Trophoblast cell (in vitro differentiated cells and primary cell): ENCODE measurements at regions not wholly inside any gene's neighbourhood (a gene's known extent, or its start where the extent isn't known, plus 50 kb on each side); places are given as distances from the start of the nearest gene placed in this dataset.

ENCODE experiments used
- DNase-seq, 2 donors: peaks; one replicate each; pipeline ENCODE4 v3.0.0-alpha.2; 2016
- H2AFZ ChIP-seq: 2 replicates; pipeline ENCODE4 v1.6.1; 2013; ENCODE audit warnings: low read length, moderate library complexity, mild to moderate bottlenecking; ENCODE audit not compliant: insufficient read depth, poor library complexity
- H2AK5ac ChIP-seq: 2 replicates; pipeline ENCODE4 v1.6.1; 2013; ENCODE audit warnings: mild to moderate bottlenecking, low read length
- H2BK120ac ChIP-seq: 2 replicates; pipeline ENCODE4 v1.6.1; 2013; ENCODE audit warnings: low read length, mild to moderate bottlenecking, moderate library complexity; ENCODE audit not compliant: insufficient read depth, poor library complexity
- H2BK12ac ChIP-seq: 2 replicates; pipeline ENCODE4 v1.6.1; 2013; ENCODE audit warnings: mild to moderate bottlenecking, low read length, moderate library complexity
- H2BK5ac ChIP-seq: 2 replicates; pipeline ENCODE4 v1.6.1; 2013; ENCODE audit warnings: low read length, low read depth, moderate library complexity, mild to moderate bottlenecking; ENCODE audit not compliant: poor library complexity
- H3K14ac ChIP-seq: 2 replicates; pipeline ENCODE4 v1.6.1; 2013; ENCODE audit warnings: mild to moderate bottlenecking, low read length
- H3K18ac ChIP-seq: 2 replicates; pipeline ENCODE4 v1.6.1; 2013; ENCODE audit warnings: mild to moderate bottlenecking, low read length
- H3K23ac ChIP-seq: 2 replicates; pipeline ENCODE4 v1.6.1; 2013; ENCODE audit warnings: low read length
- H3K27ac ChIP-seq: 2 replicates; pipeline ENCODE4 v1.5.1; 2013; ENCODE audit warnings: low read depth, mild to moderate bottlenecking, inconsistent platforms, low read length, moderate library complexity
- H3K27me3 ChIP-seq: 2 replicates; pipeline ENCODE4 v1.6.1; 2013; ENCODE audit warnings: inconsistent platforms, mild to moderate bottlenecking, low read length, moderate library complexity; ENCODE audit not compliant: insufficient read depth
- H3K36me3 ChIP-seq, 2 experiments: 1 replicate in 1 of 2; 2 replicates in 1 of 2; pipeline ENCODE4 v1.6.1; 2013; ENCODE audit warnings: low read length in 2 of 2, mild to moderate bottlenecking in 2 of 2, moderate library complexity in 1 of 2; ENCODE audit not compliant: insufficient read depth in 2 of 2, control insufficient read depth in 1 of 2
- H3K4ac ChIP-seq: 2 replicates; pipeline ENCODE4 v1.6.1; 2013; ENCODE audit warnings: low read depth, mild to moderate bottlenecking, low read length, moderate library complexity
- H3K4me1 ChIP-seq, 2 experiments: 1 replicate in 1 of 2; 2 replicates in 1 of 2; pipeline ENCODE4 v1.6.1; 2013; ENCODE audit warnings: low read length in 2 of 2, mild to moderate bottlenecking in 2 of 2, moderate library complexity in 1 of 2; ENCODE audit not compliant: insufficient read depth in 2 of 2, control insufficient read depth in 1 of 2
- H3K4me2 ChIP-seq: 2 replicates; pipeline ENCODE4 v1.6.1; 2013; ENCODE audit warnings: inconsistent platforms, mild to moderate bottlenecking, low read length, moderate library complexity
- H3K4me3 ChIP-seq: 2 replicates; pipeline ENCODE4 v1.5.1; 2013; ENCODE audit warnings: mild to moderate bottlenecking, low read depth, low read length, inconsistent platforms
- H3K79me1 ChIP-seq: one replicate; pipeline ENCODE4 v1.6.1; 2013; ENCODE audit warnings: low read length
- H3K79me2 ChIP-seq: 2 replicates; pipeline ENCODE4 v1.6.1; 2013; ENCODE audit warnings: low read length, mild to moderate bottlenecking; ENCODE audit not compliant: control insufficient read depth, insufficient read depth, poor library complexity
- H3K9ac ChIP-seq: 2 replicates; pipeline ENCODE4 v1.6.1; 2013; ENCODE audit warnings: mild to moderate bottlenecking, low read length
- H3K9me3 ChIP-seq: 2 replicates; pipeline ENCODE4 v1.6.1; 2013; ENCODE audit warnings: low read depth, mild to moderate bottlenecking, control low read depth, inconsistent platforms, low read length; ENCODE audit not compliant: insufficient read depth
- H4K12ac ChIP-seq: 2 replicates; pipeline ENCODE4 v1.6.1; 2013; ENCODE audit warnings: low read depth, mild to moderate bottlenecking, low read length, moderate library complexity
- H4K8ac ChIP-seq: 2 replicates; pipeline ENCODE4 v1.6.1; 2013; ENCODE audit warnings: low read depth, mild to moderate bottlenecking, low read length, moderate library complexity
- H4K91ac ChIP-seq: one replicate; pipeline ENCODE4 v1.6.1; 2013; ENCODE audit warnings: low read depth, mild to moderate bottlenecking, low read length, moderate library complexity
- WGBS: extraction: QIAGEN DNeasy Blood & Tissue Kit; methylation state at CpG from one replicate; pipeline ENCODE4 v1.1.7; 2013; ENCODE audit warnings: missing lambda C conversion rate; ENCODE audit not compliant: insufficient read length, insufficient coverage; ENCODE audit errors: extremely low coverage; 5-methylcytosine and 5-hydroxymethylcytosine counted together

GRCh38 chr6:148053796-148054195, 288.8 kb upstream of the SASH1 start:
- Histone ChIP-seq H4K91ac (no peak overlapping the region), H3K4me1 (no peaks in the 10 kb centered on the region), H2BK5ac (no peak overlapping the region), H3K79me1 (no peaks in the 10 kb centered on the region), H3K27me3 (no peaks in the 10 kb centered on the region), H3K79me2 (no peaks in the 10 kb centered on the region), H4K12ac (no peak overlapping the region), H3K4me3 (no peak overlapping the region), H4K8ac (no peak overlapping the region), H2AK5ac (no peak overlapping the region), H2BK12ac (no peak overlapping the region), H3K18ac (no peak overlapping the region), H3K4ac (no peak overlapping the region), H3K27ac (no peak overlapping the region), H3K9me3 (no peaks in the 10 kb centered on the region), H3K23ac (no peak overlapping the region), H2BK120ac (no peak overlapping the region), H3K36me3 (no peaks in the 10 kb centered on the region), H3K9ac (no peak overlapping the region), H3K4me2 (no peak overlapping the region), H3K14ac (no peak overlapping the region), H2AFZ (no peak overlapping the region)
- no peak for DNase-seq

GRCh38 chr6:148054219-148054618, 288.4 kb upstream of the SASH1 start:
- no peak overlapping the region for H3K14ac ChIP-seq

GRCh38 chr6:148055419-148055818, 287.2 kb upstream of the SASH1 start:
- peaks cover 3% of the 10 kb centered on the region for H3K9me3 ChIP-seq
- H3K9ac ChIP-seq, result no peak overlapping the region
- H2AK5ac ChIP-seq, result no peak overlapping the region
- no peak overlapping the region for H3K18ac ChIP-seq
- WGBS, result no CpG with 5 or more reads among the region's 3 CpGs
- no peak overlapping the region for H3K23ac ChIP-seq
- H2BK12ac ChIP-seq, result no peak overlapping the region
- no peak overlapping the region for H3K4ac ChIP-seq
- no peak overlapping the region for H4K8ac ChIP-seq
- H3K79me1 ChIP-seq, result no peaks in the 10 kb centered on the region
- H3K4me2 ChIP-seq, result no peak overlapping the region
- no peak overlapping the region for H3K4me3 ChIP-seq
- no peak overlapping the region for H2BK5ac ChIP-seq
- H3K27me3 ChIP-seq, result no peaks in the 10 kb centered on the region
- H3K27ac ChIP-seq, result no peak overlapping the region
- peaks cover 2% of the 10 kb centered on the region in 2 experiments for H3K36me3 ChIP-seq
- H4K12ac ChIP-seq, result no peak overlapping the region
- H3K79me2 ChIP-seq, result no peaks in the 10 kb centered on the region
- no peak overlapping the region for H2AFZ ChIP-seq
- H2BK120ac ChIP-seq, result no peak overlapping the region
- H4K91ac ChIP-seq, result no peak overlapping the region
- H3K4me1 ChIP-seq, result no peaks in the 10 kb centered on the region
- H3K14ac ChIP-seq, result no peak overlapping the region
- DNase-seq, result no peak

More at GRCh38 chr6:148054219-148054618, 288.4 kb upstream of the SASH1 start:
- Histone ChIP-seq H4K12ac (no peak overlapping the region), H2BK12ac (no peak overlapping the region), H3K27ac (no peak overlapping the region), H3K79me1 (no peaks in the 10 kb centered on the region), H3K18ac (no peak overlapping the region), H3K79me2 (no peaks in the 10 kb centered on the region), H3K9me3 (no peaks in the 10 kb centered on the region), H2BK120ac (no peak overlapping the region), H4K8ac (no peak overlapping the region), H3K4me2 (no peak overlapping the region), H3K4me3 (no peak overlapping the region), H3K23ac (no peak overlapping the region), H3K4ac (no peak overlapping the region), H3K4me1 (no peaks in the 10 kb centered on the region), H3K36me3 (no peaks in the 10 kb centered on the region), H2BK5ac (no peak overlapping the region), H4K91ac (no peak overlapping the region), H3K9ac (no peak overlapping the region), H2AK5ac (no peak overlapping the region), H3K27me3 (no peaks in the 10 kb centered on the region), H2AFZ (no peak overlapping the region)
- no peak for DNase-seq
- WGBS, result no CpG with 5 or more reads among the region's 1 CpG

- WGBS, result no CpG with 5 or more reads among the region's 1 CpG
Observed at GRCh38 chr6:148059869-148060268, 282.8 kb upstream of the SASH1 start.

More at GRCh38 chr6:148059869-148060268, 282.8 kb upstream of the SASH1 start:
- H3K27ac ChIP-seq, result no peak overlapping the region
- no peak overlapping the region for H4K91ac ChIP-seq
- peaks cover 2% of the 10 kb centered on the region in 2 experiments for H3K36me3 ChIP-seq
- H3K79me2 ChIP-seq, result no peaks in the 10 kb centered on the region
- H4K12ac ChIP-seq, result no peak overlapping the region
- H4K8ac ChIP-seq, result no peak overlapping the region
- no peak overlapping the region for H3K4ac ChIP-seq
- no peak for DNase-seq
- H2BK12ac ChIP-seq, result no peak overlapping the region
- H3K9ac ChIP-seq, result no peak overlapping the region
- peaks cover 5% of the 10 kb centered on the region for H3K9me3 ChIP-seq
- H3K23ac ChIP-seq, result no peak overlapping the region
- H3K14ac ChIP-seq, result no peak overlapping the region
- H3K4me2 ChIP-seq, result no peak overlapping the region
- no peak overlapping the region for H2AFZ ChIP-seq
- H2BK5ac ChIP-seq, result no peak overlapping the region
- H3K18ac ChIP-seq, result no peak overlapping the region
- H2AK5ac ChIP-seq, result no peak overlapping the region
- H3K4me3 ChIP-seq, result peak overlapping the region; percentile 48
- H2BK120ac ChIP-seq, result no peak overlapping the region
- peaks cover 6% of the 10 kb centered on the region in 2 experiments for H3K4me1 ChIP-seq
- peaks cover 7% of the 10 kb centered on the region for H3K79me1 ChIP-seq
- H3K27me3 ChIP-seq, result no peaks in the 10 kb centered on the region
